H1 (cell line): ENCODE measurements at regions not wholly inside any gene's neighbourhood (a gene's known extent, or its start where the extent isn't known, plus 50 kb on each side); places are given as distances from the start of the nearest gene placed in this dataset.
A peak's percentile ranks its signal among the peaks of the same experiment; 100 is the strongest.

ENCODE experiments used
- CTCF ChIA-PET: fragments of 300-600 bp; sonication (Branson Sonifier 250); formaldehyde crosslinking; loops from one replicate; lab custom pipeline; 2021; ENCODE audit not compliant: partially characterized antibody; lab: Charles Lee
- POLR2A ChIA-PET: fragments of 300-600 bp; sonication (Branson Sonifier 250); formaldehyde crosslinking; loops from one replicate; lab custom pipeline; 2021; ENCODE audit warnings: inconsistent platforms; ENCODE audit not compliant: partially characterized antibody; lab: Charles Lee
- DNase-seq, 2 experiments: peaks; one replicate each; pipeline versions ENCODE4 v3.0.0 to v3.0.0-alpha.2; 2010 to 2022; ENCODE audit warnings: low spot score in 2 of 2, low read depth in 1 of 2, mixed read lengths in 1 of 2
- FAIRE-seq: peaks from 2 replicates; lab custom pipeline; 2011; peaks lifted over from hg19 to GRCh38; lab: Jason Lieb, UNC
- H2AFZ ChIP-seq: 2 replicates; pipeline ENCODE4 v1.8.1; 2012; ENCODE audit warnings: low read length, inconsistent platforms
- H2AK5ac ChIP-seq: 2 replicates; pipeline ENCODE4 v1.6.1; 2013; ENCODE audit warnings: low read depth, low read length
- H2BK120ac ChIP-seq: replicated peaks from 2 replicates; pipeline ENCODE3; 2013; ENCODE audit warnings: low read depth, low read length, inconsistent platforms
- H2BK12ac ChIP-seq: 2 replicates; pipeline ENCODE4 v1.6.1; 2013; ENCODE audit warnings: low read depth, low read length
- H2BK15ac ChIP-seq: 2 replicates; pipeline ENCODE4 v1.6.1; 2013; ENCODE audit warnings: low read length
- H2BK20ac ChIP-seq: 2 replicates; pipeline ENCODE4 v1.6.1; 2013; ENCODE audit warnings: low read length
- H2BK5ac ChIP-seq: 2 replicates; pipeline ENCODE4 v1.6.1; 2013; ENCODE audit warnings: low read depth, low read length
- H3K14ac ChIP-seq: 2 replicates; pipeline ENCODE4 v1.6.1; 2013; ENCODE audit warnings: inconsistent platforms; ENCODE audit not compliant: insufficient read length
- H3K18ac ChIP-seq: 2 replicates; pipeline ENCODE4 v1.6.1; 2013; ENCODE audit warnings: low read length; ENCODE audit errors: extremely low read depth
- H3K23ac ChIP-seq: 2 replicates; pipeline ENCODE4 v1.6.1; 2013; ENCODE audit warnings: inconsistent platforms; ENCODE audit not compliant: insufficient read length
- H3K23me2 ChIP-seq: 2 replicates; pipeline ENCODE4 v1.6.1; 2013; ENCODE audit warnings: low read depth, low read length
- H3K27ac ChIP-seq: 2 replicates; pipeline ENCODE4 v1.6.1; 2011; ENCODE audit warnings: low read depth, low read length, inconsistent platforms
- H3K27me3 ChIP-seq, 4 experiments: replicated peaks in 1 of 4; 1 replicate in 1 of 4; 2 replicates in 3 of 4; pipeline versions ENCODE4 v1.6.1 to v1.8.1; 2011 to 2013; ENCODE audit warnings: low read length in 3 of 4, mild to moderate bottlenecking in 3 of 4, inconsistent platforms in 2 of 4, mixed read lengths in 2 of 4, moderate library complexity in 1 of 4; ENCODE audit not compliant: control insufficient read depth in 3 of 4, insufficient read depth in 3 of 4; ENCODE audit errors: extremely low read depth in 1 of 4
- H3K36me3 ChIP-seq, 4 experiments: 2 replicates each; pipeline versions ENCODE4 v1.6.1 to v1.8.1; 2011 to 2013; ENCODE audit warnings: mild to moderate bottlenecking in 4 of 4, low read length in 3 of 4, moderate library complexity in 2 of 4, control low read depth in 1 of 4, inconsistent platforms in 1 of 4; ENCODE audit not compliant: insufficient read depth in 4 of 4, control insufficient read depth in 2 of 4
- H3K4ac ChIP-seq: replicated peaks from 2 replicates; pipeline ENCODE3; 2013; ENCODE audit warnings: low read length, low read depth, mixed read lengths, inconsistent platforms; ENCODE audit not compliant: insufficient read length
- H3K4me1 ChIP-seq, 4 experiments: replicated peaks in 1 of 4; 1 replicate in 1 of 4; 2 replicates in 3 of 4; pipeline versions ENCODE4 v1.6.1 to v1.8.1; 2011 to 2013; ENCODE audit warnings: low read length in 3 of 4, inconsistent platforms in 2 of 4, mixed read lengths in 1 of 4; ENCODE audit not compliant: insufficient read depth in 4 of 4, control insufficient read depth in 3 of 4
- H3K4me2 ChIP-seq, 2 experiments: 2 replicates each; pipeline versions ENCODE4 v1.6.1 to v1.8.1; 2011 to 2013; ENCODE audit warnings: low read depth in 2 of 2, low read length in 2 of 2, control low read depth in 1 of 2, inconsistent platforms in 1 of 2, mild to moderate bottlenecking in 1 of 2; ENCODE audit not compliant: insufficient read depth in 1 of 2
- H3K4me3 ChIP-seq, 4 experiments: fragments of 200-600, 300-600 bp in 1 of 4; sonication (generic), shearing (Covaris generic), sonication (Bioruptor Twin) in 1 of 4; 2 replicates each; pipeline versions ENCODE4 v1.5.1 to v1.8.1; 2011 to 2016; ENCODE audit warnings: low read length in 4 of 4, low read depth in 3 of 4, control low read depth in 2 of 4, inconsistent platforms in 2 of 4, mild to moderate bottlenecking in 2 of 4, mixed read lengths in 1 of 4, moderate library complexity in 1 of 4; ENCODE audit not compliant: insufficient read depth in 2 of 4; ENCODE audit errors: extremely low read depth in 1 of 4
- H3K56ac ChIP-seq: replicated peaks from 2 replicates; pipeline ENCODE3; 2013; ENCODE audit warnings: low read depth, mild to moderate bottlenecking, mixed read lengths, low read length, inconsistent platforms; ENCODE audit not compliant: insufficient read length
- H3K79me1 ChIP-seq: 2 replicates; pipeline ENCODE4 v1.6.1; 2013; ENCODE audit warnings: low read depth, low read length, control low read depth
- H3K79me2 ChIP-seq, 2 experiments: 2 replicates each; pipeline versions ENCODE4 v1.6.1 to v1.8.1; 2012 to 2013; ENCODE audit warnings: low read length in 2 of 2, mild to moderate bottlenecking in 2 of 2, inconsistent platforms in 1 of 2; ENCODE audit not compliant: insufficient read depth in 2 of 2, control insufficient read depth in 1 of 2
- H3K9ac ChIP-seq, 4 experiments: replicated peaks in 1 of 4; 1 replicate in 1 of 4; 2 replicates in 3 of 4; pipeline versions ENCODE4 v1.6.1 to v1.8.1; 2011 to 2013; ENCODE audit warnings: low read depth in 3 of 4, low read length in 3 of 4, control low read depth in 2 of 4, mild to moderate bottlenecking in 2 of 4, moderate library complexity in 2 of 4, inconsistent platforms in 1 of 4; ENCODE audit errors: extremely low read depth in 1 of 4
- H3K9me3 ChIP-seq, 2 experiments: 2 replicates each; pipeline versions ENCODE4 v1.6.1 to v1.8.1; 2012 to 2013; ENCODE audit warnings: mild to moderate bottlenecking in 2 of 2, moderate library complexity in 2 of 2, control low read depth in 1 of 2, inconsistent platforms in 1 of 2, low read depth in 1 of 2, low read length in 1 of 2, mixed read lengths in 1 of 2; ENCODE audit not compliant: insufficient read depth in 2 of 2
- H4K20me1 ChIP-seq, 2 experiments: replicated peaks in 1 of 2; 2 replicates each; pipeline versions ENCODE3 to v1.8.1; 2011 to 2013; ENCODE audit warnings: inconsistent platforms in 2 of 2, low read length in 2 of 2, mild to moderate bottlenecking in 1 of 2; ENCODE audit not compliant: insufficient read depth in 2 of 2, control insufficient read depth in 1 of 2
- H4K5ac ChIP-seq: 2 replicates; pipeline ENCODE4 v1.6.1; 2013; ENCODE audit warnings: low read length, low read depth, mixed read lengths, inconsistent platforms; ENCODE audit not compliant: insufficient read length
- H4K8ac ChIP-seq: 2 replicates; pipeline ENCODE4 v1.8.0; 2013; ENCODE audit warnings: mild to moderate bottlenecking, moderate library complexity, low read length, inconsistent platforms; ENCODE audit not compliant: insufficient read depth; ENCODE audit errors: extremely low read depth
- H4K91ac ChIP-seq: replicated peaks from 2 replicates; pipeline ENCODE3; 2013; ENCODE audit warnings: low read length, mixed read lengths, inconsistent platforms; ENCODE audit not compliant: insufficient read length
- BACH1 ChIP-seq: IDR thresholded peaks from 2 replicates; pipeline ENCODE4 v1.6.1; 2012; ENCODE audit warnings: low read length, improper control_type of control experiment
- POLR2AphosphoS5 ChIP-seq: IDR thresholded peaks from 2 replicates; pipeline ENCODE4 v1.6.1; 2011; ENCODE audit warnings: low read depth, low read length
- RNF2 ChIP-seq: fragments of 200-900, 300-1000 bp; sonication (generic); IDR thresholded peaks from 2 replicates; pipeline ENCODE4 v1.7.1; 2016; ENCODE audit warnings: borderline replicate concordance, low read depth, mild to moderate bottlenecking, antibody characterized with exemption, low read length; ENCODE audit not compliant: poor library complexity, severe bottlenecking; ENCODE audit errors: missing control alignments
- TEAD4 ChIP-seq: IDR thresholded peaks from 2 replicates; pipeline ENCODE4 v1.6.1; 2012; ENCODE audit warnings: low read depth, low read length, inconsistent platforms, mixed read lengths
- WGBS, 2 experiments: shearing (Covaris generic) in 1 of 2; methylation state at CpG; one replicate each; pipeline versions ENCODE4 v1.1.6 to v1.1.7; 2013 to 2015; ENCODE audit warnings: low lambda C conversion rate in 2 of 2, mixed read lengths in 2 of 2, inconsistent platforms in 1 of 2, low coverage in 1 of 2, missing lambda C conversion rate in 1 of 2; ENCODE audit not compliant: insufficient replicate concordance in 2 of 2, insufficient coverage in 1 of 2, insufficient read length in 1 of 2; ENCODE audit errors: extremely low coverage in 1 of 2, missing lambda C conversion rate in 1 of 2; 5-methylcytosine and 5-hydroxymethylcytosine counted together

DNA sequence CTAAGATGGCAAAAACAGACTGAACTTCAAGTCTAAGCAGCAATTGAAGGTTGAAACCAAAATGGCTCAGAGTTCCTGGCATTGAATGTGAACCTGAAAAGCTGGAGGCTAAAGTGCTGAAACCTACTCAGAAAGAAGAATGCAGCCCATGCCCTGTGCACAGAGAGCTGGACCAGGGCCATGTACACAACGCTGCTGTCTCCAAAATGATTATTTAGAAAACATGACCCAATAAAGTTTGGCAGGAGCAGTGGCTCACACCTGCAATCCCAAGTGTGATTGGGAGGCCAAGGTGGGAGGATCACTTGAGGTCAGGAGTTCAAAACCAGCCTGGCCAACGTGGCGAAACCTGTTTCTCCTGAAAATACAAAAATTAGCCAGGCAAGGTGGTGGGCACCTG is 158.9 kb downstream of the AKR1D1 start:
- H3K56ac ChIP-seq: no peak overlapping the region
- no peak overlapping the region for H3K9ac ChIP-seq
- H3K4ac ChIP-seq: no peak overlapping the region
- no peaks in the 10 kb centered on the region for H3K27me3 ChIP-seq
- 100% methylated on average over 3 of the region's 3 CpGs; no CpG with 5 or more reads in 1 of the 2 experiments for WGBS, 2 experiments
- peak overlapping the region; percentile 75; the same call in 1 of the 2 replicates for H2BK20ac ChIP-seq
- H4K91ac ChIP-seq: no peak overlapping the region
- DNase-seq (peak in 1 of 2 experiments; percentile 30), FAIRE-seq (no peak)
- H3K36me3 ChIP-seq: peaks cover 0 to 4% (median 2%) of the 10 kb centered on the region in 4 experiments; a peak in 1 of 8 replicates
- no peak overlapping the region for H3K4me3 ChIP-seq
- TF ChIP-seq POLR2AphosphoS5 (no peak), RNF2 (no peak), BACH1 (no peak), TEAD4 (no peak)
- H3K23me2 ChIP-seq: no peaks in the 10 kb centered on the region
- H2BK5ac ChIP-seq: no peak overlapping the region
- H3K23ac ChIP-seq: no peak overlapping the region
- peak overlapping the region; percentile 78 for H2BK120ac ChIP-seq
- 0 out of 2 replicates have a peak overlapping the region, but pooled peaks have one; percentile 26 for H3K18ac ChIP-seq
- 0 out of 2 replicates have a peak overlapping the region, but pooled peaks have one; percentile 47 for H2BK15ac ChIP-seq
- peak overlapping the region; percentile 48; the same call in 1 of the 2 replicates for H2AK5ac ChIP-seq
- peaks cover 6 to 14% of the 10 kb centered on the region in 2 experiments; a peak in 3 of 4 replicates for H3K9me3 ChIP-seq
- CTCF ChIA-PET: no interaction called here
- no peaks in the 10 kb centered on the region for H4K20me1 ChIP-seq
- H3K4me1 ChIP-seq: no peaks in the 10 kb centered on the region
- H4K5ac ChIP-seq: no peak overlapping the region
- no peaks in the 10 kb centered on the region for H3K79me1 ChIP-seq
- POLR2A ChIA-PET: no interaction called here
- H4K8ac ChIP-seq: no peak overlapping the region
- H2AFZ ChIP-seq: no peak overlapping the region
- peak overlapping the region; percentile 75; the same call in 1 of the 2 replicates for H2BK12ac ChIP-seq
- H3K79me2 ChIP-seq: no peaks in the 10 kb centered on the region
- no peak overlapping the region for H3K14ac ChIP-seq
- H3K4me2 ChIP-seq: no peak overlapping the region
- no peak overlapping the region for H3K27ac ChIP-seq
